A549 (cell line): ENCODE measurements at regions not wholly inside any gene's neighbourhood (a gene's known extent, or its start where the extent isn't known, plus 50 kb on each side); places are given as distances from the start of the nearest gene placed in this dataset.

Experiments used
- ATAC-seq, 2 experiments: fragments of 200-7000 bp in 1 of 2; fragments of >200 bp in 1 of 2; cut with Nextera tagmentation in 1 of 2; cut with Tn5 transposase in 1 of 2; 3 replicates each; pipeline versions ENCODE4 v1.8.0 to v1.9.1; 2018 to 2020; ENCODE audit warnings: mild to moderate bottlenecking in 1 of 2, moderate library complexity in 1 of 2
- CTCF ChIA-PET: fragments of 300-600 bp; sonication (Branson Sonifier 250); formaldehyde crosslinking; extraction: SDS; loops from one replicate; lab custom pipeline; 2021; ENCODE audit warnings: antibody characterized with exemption, inconsistent platforms; lab: Yijun Ruan, JAX
- POLR2A ChIA-PET: fragments of 350-600 bp; formaldehyde crosslinking; extraction: SDS; loops from one replicate; lab custom pipeline; 2021; ENCODE audit warnings: antibody characterized with exemption, inconsistent platforms; lab: Yijun Ruan, JAX
- DNase-seq, 2 experiments: peaks; one replicate each; pipeline versions ENCODE4 v3.0.0 to v3.0.0-alpha.2; 2011 to 2016; ENCODE audit warnings: low read depth in 1 of 2, low spot score in 1 of 2
- FAIRE-seq: peaks from 2 replicates; lab custom pipeline; 2011; peaks lifted over from hg19 to GRCh38; lab: Jason Lieb, UNC
- H3K27ac ChIP-seq, 2 experiments: fragments of >200 bp; sonication (Bioruptor Twin); formaldehyde crosslinking; 3 replicates each; pipeline ENCODE4 v1.5.1; 2016 to 2017
- H3K4me1 ChIP-seq: fragments of >200 bp; sonication (Bioruptor Twin); formaldehyde crosslinking; 3 replicates; pipeline ENCODE4 v1.6.1; 2016
- H3K4me2 ChIP-seq: fragments of >200 bp; sonication (Bioruptor Twin); formaldehyde crosslinking; 3 replicates; pipeline ENCODE4 v1.6.1; 2016
- H3K4me3 ChIP-seq: fragments of >200 bp; sonication (Bioruptor Twin); formaldehyde crosslinking; 3 replicates; pipeline ENCODE4 v1.5.1; 2016
- H3K9me3 ChIP-seq: fragments of >200 bp; sonication (Bioruptor Twin); formaldehyde crosslinking; 3 replicates; pipeline ENCODE4 v1.6.1; 2016
- BCL3 ChIP-seq: fragments of >200 bp; sonication (Bioruptor Twin); formaldehyde crosslinking; IDR thresholded peaks from 3 replicates; pipeline ENCODE4 v1.6.1; 2016
- BHLHE40 ChIP-seq: IDR thresholded peaks from 2 replicates; pipeline ENCODE4 v1.6.1; 2012; ENCODE audit warnings: low read depth, low read length, inconsistent platforms
- CBX2 ChIP-seq: fragments of 200-600 bp; sonication (generic); IDR thresholded peaks from 2 replicates; pipeline ENCODE4 v1.6.1; 2016; ENCODE audit warnings: low read depth, mild to moderate bottlenecking, borderline replicate concordance
- CBX8 ChIP-seq: fragments of 200-600 bp; sonication (generic); IDR thresholded peaks from 2 replicates; pipeline ENCODE4 v1.6.1; 2016
- CEBPB ChIP-seq, 2 experiments: fragments of >200 bp in 1 of 2; sonication (Bioruptor Twin) in 1 of 2; formaldehyde crosslinking in 1 of 2; IDR thresholded peaks; 2 replicates each; pipeline ENCODE4 v1.6.1; 2012 to 2016
- CHD2 ChIP-seq: fragments of 150-350 bp; IDR thresholded peaks from 2 replicates; pipeline ENCODE4 v1.6.1; 2014; ENCODE audit warnings: low read length; ENCODE audit not compliant: partially characterized antibody
- CHD4 ChIP-seq: fragments of 200-600 bp; sonication (generic); IDR thresholded peaks from 2 replicates; pipeline ENCODE4 v1.6.1; 2016; ENCODE audit warnings: antibody characterized with exemption, mild to moderate bottlenecking, borderline replicate concordance
- EHF ChIP-seq: fragments of 250-450 bp; sonication (Bioruptor Pico); IDR thresholded peaks from 2 replicates; pipeline ENCODE4 v1.5.0; 2020; ENCODE audit warnings: mild to moderate bottlenecking
- ELK1 ChIP-seq: fragments of 150-350 bp; IDR thresholded peaks from 2 replicates; pipeline ENCODE4 v1.6.1; 2014; ENCODE audit warnings: low read depth, mild to moderate bottlenecking, low read length
- ESRRA ChIP-seq: fragments of 150-350 bp; IDR thresholded peaks from 2 replicates; pipeline ENCODE4 v1.6.1; 2014; ENCODE audit warnings: mild to moderate bottlenecking, low read length, borderline replicate concordance
- FOXS1 ChIP-seq: fragments of 250-450 bp; sonication (Bioruptor Pico); IDR thresholded peaks from 2 replicates; pipeline ENCODE4 v1.5.0; 2020; ENCODE audit warnings: mild to moderate bottlenecking, moderate library complexity
- HOXB13 ChIP-seq: fragments of 250-450 bp; sonication (Bioruptor Pico); IDR thresholded peaks from 2 replicates; pipeline ENCODE4 v1.5.0; 2020; ENCODE audit warnings: low read depth, mild to moderate bottlenecking, moderate library complexity
- JUN ChIP-seq, 2 experiments: fragments of >200 bp; sonication (Bioruptor Twin); formaldehyde crosslinking; IDR thresholded peaks; 2 replicates in 1 of 2; 3 replicates in 1 of 2; pipeline ENCODE4 v1.6.1; 2016 to 2017
- KDM5A ChIP-seq: fragments of 200-600 bp; sonication (generic); IDR thresholded peaks from 2 replicates; pipeline ENCODE4 v1.6.1; 2016; ENCODE audit warnings: antibody characterized with exemption, mild to moderate bottlenecking
- MAFK ChIP-seq: fragments of 450-650 bp; IDR thresholded peaks from 2 replicates; pipeline ENCODE4 v1.6.1; 2014; ENCODE audit not compliant: partially characterized antibody
- NPAS2 ChIP-seq: fragments of 250-450 bp; sonication (Bioruptor Pico); IDR thresholded peaks from 2 replicates; pipeline ENCODE4 v1.8.0; 2022; ENCODE audit warnings: mild to moderate bottlenecking, moderate library complexity, borderline replicate concordance
- NR3C1 ChIP-seq: fragments of >200 bp; sonication (Bioruptor Twin); formaldehyde crosslinking; IDR thresholded peaks from 3 replicates; pipeline ENCODE4 v1.6.1; 2017
- PHF8 ChIP-seq: fragments of 200-600 bp; sonication (generic); IDR thresholded peaks from 2 replicates; pipeline ENCODE4 v1.6.1; 2016; ENCODE audit warnings: low read depth, mild to moderate bottlenecking, antibody characterized with exemption, moderate library complexity, borderline replicate concordance
- RARB ChIP-seq: fragments of 250-450 bp; sonication (Bioruptor Pico); IDR thresholded peaks from 2 replicates; pipeline ENCODE4 v1.8.0; 2021; ENCODE audit warnings: mild to moderate bottlenecking, moderate library complexity
- REST ChIP-seq: fragments of 200-600 bp; sonication (generic); IDR thresholded peaks from 2 replicates; pipeline ENCODE4 v1.6.1; 2016; ENCODE audit warnings: antibody characterized with exemption, mild to moderate bottlenecking, moderate library complexity
- RFX5 ChIP-seq: fragments of 450-650 bp; IDR thresholded peaks from 2 replicates; pipeline ENCODE4 v1.7.1; 2014; ENCODE audit warnings: antibody characterized with exemption, mild to moderate bottlenecking, moderate library complexity
- TFCP2L1 ChIP-seq: fragments of 250-450 bp; sonication (Bioruptor Pico); IDR thresholded peaks from 2 replicates; pipeline ENCODE4 v1.5.0; 2021; ENCODE audit warnings: mild to moderate bottlenecking
- TP53 ChIP-seq: fragments of 250-450 bp; sonication (Bioruptor Pico); IDR thresholded peaks from 2 replicates; pipeline ENCODE4 v1.5.0; 2021; ENCODE audit warnings: mild to moderate bottlenecking, moderate library complexity
- ZFP36 ChIP-seq: fragments of 450-650 bp; IDR thresholded peaks from 2 replicates; pipeline ENCODE4 v1.6.1; 2014; ENCODE audit warnings: borderline replicate concordance; ENCODE audit not compliant: partially characterized antibody
- ZNF302 ChIP-seq: fragments of 250-450 bp; sonication (Bioruptor Pico); IDR thresholded peaks from 2 replicates; pipeline ENCODE4 v1.9.0; 2021; ENCODE audit warnings: inconsistent platforms, mild to moderate bottlenecking, moderate library complexity
- WGBS: methylation state at CpG from one replicate; pipeline ENCODE4 v1.1.6; 2017; ENCODE audit errors: missing lambda C conversion rate; 5-methylcytosine and 5-hydroxymethylcytosine counted together
- TF ChIP-seq, protein P1 (sequence below): fragments of 250-450 bp; sonication (Bioruptor Pico); IDR thresholded peaks from 2 replicates; pipeline ENCODE4 v1.5.0; 2020; ENCODE audit warnings: low read depth, mild to moderate bottlenecking, moderate library complexity

- DNase-seq (no peak), FAIRE-seq (no peak), ATAC-seq (no peak)
- ChIA-PET CTCF (interaction anchor here (0.8 to 3.2 kb wide), 3 partner anchors 164 to 236 kb away, joined by 3 to 12 read pairs (median 3); no protein-coding TSS in a partner anchor), POLR2A (no interaction called here)
- Histone ChIP-seq H3K4me2 (no peak overlapping the region), H3K9me3 (no peaks in the 10 kb centered on the region), H3K27ac (no peak overlapping the region), H3K4me1 (no peaks in the 10 kb centered on the region), H3K4me3 (no peak overlapping the region)
- TF ChIP-seq FOXS1 (CRISPR knock-in tag), result no peak
- no peak for TF ChIP-seq NPAS2 (CRISPR knock-in tag)
- no peak for TF ChIP-seq EHF (CRISPR knock-in tag)
- no peak for TF ChIP-seq RFX5
- no peak for TF ChIP-seq HOXB13 (CRISPR knock-in tag)
- TF ChIP-seq, protein P1, sequence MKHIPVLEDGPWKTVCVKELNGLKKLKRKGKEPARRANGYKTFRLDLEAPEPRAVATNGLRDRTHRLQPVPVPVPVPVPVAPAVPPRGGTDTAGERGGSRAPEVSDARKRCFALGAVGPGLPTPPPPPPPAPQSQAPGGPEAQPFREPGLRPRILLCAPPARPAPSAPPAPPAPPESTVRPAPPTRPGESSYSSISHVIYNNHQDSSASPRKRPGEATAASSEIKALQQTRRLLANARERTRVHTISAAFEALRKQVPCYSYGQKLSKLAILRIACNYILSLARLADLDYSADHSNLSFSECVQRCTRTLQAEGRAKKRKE, result no peak
- no peak for TF ChIP-seq NR3C1
- TF ChIP-seq JUN (IDR thresholded peaks at IDR 0.05), result no peak
- TF ChIP-seq CHD2, result no peak
- no peak for TF ChIP-seq KDM5A
- TF ChIP-seq MAFK, result no peak
- TF ChIP-seq TP53 (CRISPR knock-in tag), result no peak
- no peak for TF ChIP-seq BHLHE40
- no peak for TF ChIP-seq CHD4
- TF ChIP-seq CBX2, result no peak
- 4% methylated on average over 1 of the region's 1 CpG for WGBS
Measured at GRCh38 chr3:191047930-191048329, 151.1 kb upstream of the OSTN start.

DNA sequence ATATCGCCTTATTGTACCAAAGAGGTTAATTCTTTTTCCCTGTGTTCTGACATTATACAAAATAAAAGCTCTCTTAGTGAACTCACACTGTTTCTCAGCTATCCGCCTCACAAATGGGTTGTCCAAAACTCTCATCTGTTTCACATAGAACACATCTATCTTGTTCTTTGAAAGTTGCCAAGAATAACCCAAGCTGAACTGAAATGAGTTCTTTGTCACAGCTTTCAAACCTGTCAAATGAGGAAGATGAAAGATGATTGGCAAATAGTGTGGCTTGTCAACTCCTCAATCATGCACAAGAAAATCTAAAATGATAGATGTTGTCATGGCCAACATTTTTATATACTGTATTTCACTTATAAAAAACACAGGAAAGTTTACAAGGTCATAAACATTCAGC is 168.1 kb upstream of the OSTN start:
- H3K4me3 ChIP-seq, result no peak overlapping the region
- no peak overlapping the region for H3K4me2 ChIP-seq
- no peak overlapping the region for H3K27ac ChIP-seq
- CTCF ChIA-PET, result interaction anchor here (0.6 kb wide), 1 partner anchor 71 kb away, joined by 4 read pairs; no protein-coding TSS in a partner anchor
- H3K4me1 ChIP-seq, result no peaks in the 10 kb centered on the region
- no peaks in the 10 kb centered on the region for H3K9me3 ChIP-seq
- 71% methylated on average over 2 of the region's 2 CpGs for WGBS
- POLR2A ChIA-PET, result no interaction called here
- no peak for FAIRE-seq
- no peak for DNase-seq
- ATAC-seq, result no peak
- TF ChIP-seq CEBPB (IDR thresholded peaks at IDR 0.05), result no peak
- no peak for TF ChIP-seq TFCP2L1 (CRISPR knock-in tag)
- TF ChIP-seq ZFP36, result no peak
- TF ChIP-seq EHF (CRISPR knock-in tag), result no peak
- no peak for TF ChIP-seq PHF8
- TF ChIP-seq CBX2, result no peak
- no peak for TF ChIP-seq BCL3
- no peak for TF ChIP-seq REST
- no peak for TF ChIP-seq NPAS2 (CRISPR knock-in tag)
- no peak for TF ChIP-seq JUN (IDR thresholded peaks at IDR 0.05)
- TF ChIP-seq, protein P1, result no peak
- TF ChIP-seq ELK1, result no peak
- TF ChIP-seq ZNF302 (CRISPR knock-in tag), result no peak
- no peak for TF ChIP-seq CBX8
- TF ChIP-seq ESRRA, result no peak
- TF ChIP-seq RARB, result no peak
- TF ChIP-seq TP53 (CRISPR knock-in tag), result no peak
